Mesenteric fat pad (tissue), 1 donor: ENCODE measurements at regions not wholly inside any gene's neighbourhood (a gene's known extent, or its start where the extent isn't known, plus 50 kb on each side); places are given as distances from the start of the nearest gene placed in this dataset.

Experiments used
- DNase-seq: peaks from one replicate; pipeline ENCODE4 v3.0.0-alpha.2; 2020; ENCODE audit warnings: low spot score
- donor health status: DM: yes; HTN: yes; CAD: no.

DNA sequence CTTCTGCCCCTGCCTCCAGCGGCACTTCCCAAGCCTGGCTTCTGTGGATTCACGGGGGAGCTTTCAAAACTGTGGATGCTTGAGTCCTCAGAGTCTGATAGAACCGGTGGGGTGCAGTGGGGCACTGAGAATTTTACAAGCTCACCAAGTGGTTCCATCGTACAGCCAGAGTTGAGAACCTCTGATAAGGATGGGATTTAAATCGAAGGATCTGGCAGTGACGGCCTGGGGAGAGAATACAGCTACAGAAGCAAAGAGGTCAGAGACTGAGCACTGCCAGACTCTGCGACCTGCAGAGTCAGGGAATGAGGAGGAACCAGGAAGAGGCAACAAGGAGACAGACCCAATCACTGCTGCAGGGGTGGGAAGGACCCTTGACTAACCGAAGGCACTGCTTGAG is 124.6 kb upstream of the BOD1 start:
- DNase-seq = no peak

DNA sequence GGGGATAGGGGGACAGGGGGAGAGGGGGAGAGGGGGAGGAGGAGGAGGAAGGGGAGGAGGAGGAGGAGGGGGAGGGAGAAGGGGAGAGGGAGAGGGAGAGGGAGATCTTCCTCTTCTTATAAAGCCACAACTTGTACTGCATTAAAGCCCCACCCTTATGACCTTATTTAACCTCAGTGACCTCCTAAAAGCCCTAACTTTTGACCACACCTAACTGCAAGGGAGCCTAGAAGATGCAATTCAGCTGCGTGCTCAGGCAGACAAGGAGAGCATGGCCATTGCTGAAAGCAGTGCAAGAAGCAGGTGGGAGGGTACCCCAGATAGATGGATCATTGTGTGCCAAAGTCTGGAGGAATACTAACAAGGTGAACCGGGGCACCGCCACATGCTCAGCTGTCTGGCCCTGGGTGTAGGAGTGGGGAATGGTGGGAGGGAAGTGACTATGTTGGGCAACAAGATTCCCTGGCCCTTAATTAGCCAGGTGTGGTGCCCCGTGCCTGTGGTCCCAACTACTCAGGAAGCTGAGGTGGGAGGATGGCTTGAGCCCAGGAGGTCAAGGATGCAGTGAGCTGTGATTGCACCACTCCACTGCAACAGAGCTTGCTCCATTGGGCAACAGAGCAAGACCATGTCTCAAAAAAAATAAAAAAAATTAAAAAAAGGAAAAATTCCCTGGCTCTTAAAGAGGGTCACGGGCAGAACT is 125.4 kb upstream of the BOD1 start:
- no peak for DNase-seq

DNA sequence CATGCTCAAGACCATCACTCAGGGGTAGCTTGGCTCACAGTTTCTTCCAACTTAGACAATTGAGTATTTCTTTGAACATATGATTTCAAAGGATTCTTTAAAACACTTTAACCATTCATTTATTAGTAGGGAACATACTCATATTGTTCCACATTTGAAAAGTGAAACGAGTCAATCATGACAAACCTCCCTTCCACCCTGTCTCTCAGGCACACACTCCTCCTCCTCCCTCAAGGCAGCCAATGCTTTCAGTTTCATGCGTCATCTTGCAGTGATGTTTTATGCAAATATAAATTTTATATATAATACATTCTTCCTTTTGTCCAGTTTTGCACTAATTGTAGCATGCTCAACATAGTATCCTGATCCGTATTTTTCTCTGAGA is 126.0 kb upstream of the BOD1 start:
- no peak for DNase-seq

DNA sequence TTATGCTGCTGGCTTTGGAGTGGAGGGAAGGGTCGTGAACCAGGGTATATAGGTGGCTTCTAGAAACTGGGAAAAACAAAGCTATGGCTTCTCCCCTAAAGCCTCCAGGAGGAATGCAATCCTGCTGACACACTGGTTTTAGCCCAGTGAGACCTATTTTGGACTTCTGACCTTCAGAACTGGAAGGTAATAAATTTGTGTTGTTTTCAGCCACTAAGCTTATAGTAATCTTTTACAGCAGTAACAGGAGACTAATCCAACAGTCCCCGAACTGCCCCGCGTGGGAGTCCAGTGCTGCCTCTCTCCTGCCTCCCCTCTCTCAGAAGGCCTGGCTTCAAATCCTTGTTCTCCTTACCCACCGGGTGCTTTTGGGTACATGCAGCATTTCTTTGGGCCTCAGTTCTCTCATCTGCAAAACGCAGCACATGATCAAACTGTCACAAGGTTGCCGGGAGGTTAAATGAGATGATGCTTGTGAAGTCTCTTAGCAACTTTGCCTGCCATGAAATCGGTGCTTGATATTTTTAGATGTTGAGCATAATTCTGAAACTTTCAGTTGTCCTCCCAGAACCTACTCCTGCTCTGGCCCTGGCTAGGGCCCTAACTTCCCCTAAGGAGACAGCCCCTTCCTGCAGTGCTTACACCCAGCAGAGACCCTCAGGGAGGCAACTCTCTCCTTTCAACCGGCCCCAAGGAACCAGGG is 127.3 kb upstream of the BOD1 start:
- DNase-seq = no peak

DNA sequence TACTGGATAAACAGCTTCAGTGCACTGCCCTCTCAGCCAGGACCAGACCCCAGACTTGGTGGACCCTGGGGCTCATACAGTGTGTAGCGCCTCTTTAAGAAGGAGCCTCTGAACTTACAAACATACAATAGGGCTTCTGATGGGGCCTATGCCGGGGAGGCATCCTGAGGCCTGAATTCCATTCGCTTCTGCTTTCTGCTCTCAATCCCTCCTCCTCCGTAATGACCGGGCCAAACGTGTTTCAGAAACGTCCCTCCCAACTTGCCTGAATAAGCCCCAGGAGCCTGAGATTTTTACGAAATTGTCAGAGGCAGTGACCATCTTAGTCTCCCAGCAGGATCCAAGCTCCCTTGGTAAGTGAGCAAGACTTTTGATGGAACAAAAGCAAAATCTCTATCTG is 128.1 kb upstream of the BOD1 start:
- no peak for DNase-seq

DNA sequence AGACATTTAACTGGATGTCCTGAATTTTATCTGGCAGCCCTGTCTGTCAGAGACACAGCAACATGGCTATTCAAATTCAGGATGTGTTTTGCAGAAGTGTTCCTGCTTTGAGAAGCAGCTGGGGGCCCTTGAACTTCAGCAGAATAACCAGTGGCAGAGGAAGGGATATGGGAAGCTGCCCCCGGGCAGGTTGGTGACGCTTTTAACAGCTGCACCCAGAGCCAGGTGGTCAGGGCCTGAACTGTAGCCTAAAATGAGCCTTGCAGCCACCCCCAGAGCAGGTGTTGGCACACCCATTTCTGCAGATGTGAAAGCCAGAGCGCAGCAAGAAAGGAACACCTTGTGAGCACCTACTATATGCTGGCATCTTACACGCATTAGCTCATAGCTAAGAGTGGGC is 128.7 kb upstream of the BOD1 start:
- DNase-seq = no peak

DNA sequence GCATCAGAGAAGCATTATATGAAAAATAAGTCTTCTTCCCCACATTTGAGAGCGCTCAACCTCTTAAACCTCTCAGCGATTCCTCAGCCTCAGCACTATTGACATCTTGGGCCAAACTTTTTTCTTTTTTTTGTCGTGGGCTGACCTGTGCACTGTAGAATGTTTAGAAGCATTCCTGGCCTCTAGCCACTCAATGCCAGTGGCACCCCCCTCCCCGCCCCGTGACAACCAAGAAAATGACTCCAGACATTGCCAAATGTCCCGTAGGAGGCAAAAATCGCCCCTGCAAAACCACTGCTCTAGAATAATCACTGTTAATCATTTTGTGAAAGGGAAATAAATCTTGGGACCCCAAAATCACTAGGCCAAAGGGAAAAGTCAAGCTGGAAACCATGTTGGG is 129.1 kb upstream of the BOD1 start:
- DNase-seq = no peak

DNA sequence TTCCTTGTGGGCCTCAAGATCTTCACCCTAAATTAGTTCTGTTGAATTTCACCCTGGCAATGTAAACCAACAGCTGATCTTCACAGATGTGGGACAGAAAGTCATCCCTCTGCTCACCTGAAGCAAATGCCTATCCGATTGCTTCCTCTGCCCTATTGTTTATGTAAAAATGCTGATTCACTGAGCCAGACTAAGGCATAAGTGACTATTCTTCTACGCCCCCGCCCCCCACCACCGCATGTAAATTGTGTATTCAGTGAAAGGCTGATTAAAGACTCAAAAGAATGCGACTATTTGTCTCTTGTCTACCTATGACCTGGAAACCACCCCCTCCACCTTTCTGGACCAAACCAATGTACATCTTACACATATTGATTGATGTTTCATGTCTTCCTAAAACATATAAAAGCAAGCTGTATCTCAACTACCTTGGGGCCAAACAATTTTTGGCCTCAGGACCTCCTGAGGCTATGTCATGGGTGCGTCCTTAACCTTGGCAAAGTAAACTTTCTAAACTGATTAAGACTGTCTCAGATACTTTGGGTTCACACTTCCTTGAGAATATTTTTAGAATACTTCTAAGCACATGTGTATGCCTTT is 129.7 kb upstream of the BOD1 start:
- no peak for DNase-seq

DNA sequence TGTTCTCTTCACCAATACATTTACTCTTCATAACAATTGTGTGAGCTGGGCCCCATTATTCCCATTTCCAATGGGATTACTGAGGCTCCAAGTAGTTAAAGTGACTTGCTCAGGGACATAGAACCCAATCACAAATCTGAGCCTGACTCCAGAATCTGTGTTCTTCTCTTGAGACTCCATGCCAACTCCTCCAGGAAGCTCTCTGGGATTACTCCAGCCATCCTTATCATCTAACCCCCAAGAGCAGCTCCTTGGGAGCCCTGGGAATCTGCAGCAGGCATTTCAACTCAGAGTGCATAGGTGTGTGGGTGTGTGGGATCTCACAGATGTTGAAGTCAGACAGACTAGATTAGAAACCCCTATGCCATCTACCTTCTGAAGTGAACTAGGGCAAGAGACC is 131.4 kb upstream of the BOD1 start:
- no peak for DNase-seq

DNA sequence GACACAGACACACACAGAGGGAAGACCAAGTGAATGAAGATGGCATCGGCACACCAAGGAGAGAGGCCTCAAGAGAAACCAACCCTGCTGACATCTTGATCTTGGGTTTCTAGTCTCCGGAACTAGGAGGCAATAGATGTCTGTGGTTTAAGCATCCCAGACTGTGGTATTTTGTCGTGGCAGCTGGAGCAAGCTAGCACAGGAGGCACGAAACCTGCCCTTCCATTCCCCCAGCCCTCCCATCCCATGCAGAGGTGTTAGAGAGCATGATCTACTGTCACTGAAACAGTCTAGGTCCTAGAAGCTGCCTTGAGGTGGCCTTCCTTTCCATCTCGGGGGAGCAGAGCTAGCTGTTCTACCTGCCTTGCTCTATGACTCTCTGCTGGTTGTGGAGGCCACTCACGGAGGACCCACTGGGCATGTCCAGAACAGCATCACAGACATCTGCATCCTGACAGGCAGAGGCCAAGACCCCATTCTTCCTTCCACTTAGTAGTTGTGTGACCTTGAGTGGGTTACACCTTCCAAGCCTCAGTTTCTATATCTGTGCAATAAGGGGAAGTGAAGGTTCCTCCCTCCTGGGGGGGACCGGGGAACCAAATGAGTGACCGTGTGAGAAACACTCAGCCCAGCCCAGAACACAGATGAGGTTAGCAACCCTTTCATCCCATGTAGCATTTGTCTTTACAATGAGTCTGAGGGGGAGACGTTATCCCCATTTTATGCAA is 134.3 kb upstream of the BOD1 start:
- no peak for DNase-seq

DNA sequence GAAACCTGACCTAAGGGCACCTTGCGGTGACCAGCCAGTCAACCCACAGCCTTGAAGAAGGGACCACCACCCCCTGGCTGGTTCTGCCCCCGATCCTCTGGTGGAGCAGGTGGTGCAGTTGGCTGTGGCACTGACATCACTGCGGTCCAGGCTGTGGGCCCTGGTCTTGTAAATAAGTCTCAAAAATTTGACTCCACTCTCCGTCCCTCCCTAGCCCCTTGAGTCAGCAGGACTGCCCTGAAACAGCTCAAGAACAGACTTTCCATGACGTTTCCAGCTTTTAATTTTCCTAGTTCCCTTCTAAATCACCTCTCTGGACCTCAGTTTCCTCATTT is 134.8 kb upstream of the BOD1 start:
- no peak for DNase-seq

DNA sequence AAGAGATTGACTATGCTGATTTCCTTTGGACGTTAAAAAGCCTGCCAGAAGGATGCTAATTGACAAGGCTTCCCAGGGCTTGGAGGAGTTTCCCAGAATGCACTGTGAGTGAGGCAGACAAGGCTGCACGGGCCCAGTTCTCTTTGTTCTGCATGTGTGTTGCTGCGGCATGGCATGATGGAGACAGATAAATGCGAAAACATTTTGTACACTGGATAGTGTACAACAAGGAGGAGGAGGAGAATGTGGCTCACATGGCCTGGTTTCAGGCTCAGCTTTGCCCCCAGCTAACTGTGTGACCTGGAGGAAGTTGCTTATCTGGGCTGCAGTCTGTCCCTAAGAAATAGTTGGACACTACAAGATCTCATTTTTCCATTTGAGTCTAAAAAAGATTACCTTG is 135.5 kb upstream of the CPEB4 start:
- DNase-seq = no peak

DNA sequence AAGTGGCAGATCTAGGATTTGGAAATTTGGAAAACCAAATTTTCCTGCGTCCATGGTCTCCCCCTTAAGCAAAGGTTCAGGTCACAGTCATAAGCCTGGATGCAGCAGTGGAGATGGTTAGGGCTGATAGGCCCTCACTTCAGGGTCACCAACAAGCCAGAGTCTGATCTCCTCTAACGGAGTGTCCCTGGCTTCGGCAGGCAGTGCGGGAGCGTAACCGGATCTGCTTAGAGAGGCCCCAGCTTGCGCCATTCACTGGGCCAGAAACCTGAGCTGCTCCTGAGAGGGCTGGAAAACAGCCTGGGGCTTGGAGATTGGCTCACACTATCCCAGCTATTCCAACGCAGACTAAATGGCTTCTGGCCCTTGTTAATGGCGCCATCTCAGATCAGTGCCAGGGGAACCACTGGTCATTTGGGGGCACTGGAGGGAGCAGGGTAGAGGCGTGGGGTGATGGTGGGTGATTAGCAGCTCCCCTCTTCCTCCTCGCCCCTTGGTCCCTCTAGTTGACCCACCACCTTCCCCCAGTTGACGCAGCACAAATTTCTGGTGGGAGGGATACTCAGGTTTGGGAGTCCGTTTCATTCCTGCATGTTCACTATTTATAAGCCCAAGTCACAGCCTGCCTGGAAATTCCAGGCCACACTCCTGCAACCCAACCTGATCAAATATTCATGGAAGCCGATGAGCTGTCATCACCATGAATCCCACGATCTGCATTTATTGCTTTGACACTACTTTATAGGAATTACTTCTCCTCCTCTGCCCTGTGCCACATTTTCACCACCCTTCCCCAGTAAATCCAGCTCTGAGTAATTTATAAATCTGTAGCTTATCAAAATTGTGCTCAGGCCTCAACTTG is 134.6 kb upstream of the CPEB4 start:
- DNase-seq = no peak

DNA sequence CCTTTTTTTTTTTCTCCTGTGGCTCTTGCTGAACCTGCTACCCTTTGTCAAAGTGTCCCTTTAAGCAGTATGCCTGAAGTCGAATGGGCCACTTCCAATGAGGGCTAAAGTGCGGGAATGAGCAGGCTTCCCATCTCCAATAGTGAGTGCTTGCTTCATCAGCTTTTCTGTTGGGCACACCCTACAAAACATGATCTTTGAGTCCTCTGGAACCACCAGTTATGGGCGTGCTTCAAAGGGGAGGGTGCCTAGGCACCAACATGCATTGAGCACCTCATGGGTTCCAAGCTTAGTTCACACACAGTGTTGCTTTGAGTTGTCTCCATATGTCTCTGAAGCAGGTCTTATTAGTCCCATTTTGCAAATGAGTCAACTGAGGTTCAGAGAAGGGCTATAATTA is 132.8 kb upstream of the CPEB4 start:
- no peak for DNase-seq

DNA sequence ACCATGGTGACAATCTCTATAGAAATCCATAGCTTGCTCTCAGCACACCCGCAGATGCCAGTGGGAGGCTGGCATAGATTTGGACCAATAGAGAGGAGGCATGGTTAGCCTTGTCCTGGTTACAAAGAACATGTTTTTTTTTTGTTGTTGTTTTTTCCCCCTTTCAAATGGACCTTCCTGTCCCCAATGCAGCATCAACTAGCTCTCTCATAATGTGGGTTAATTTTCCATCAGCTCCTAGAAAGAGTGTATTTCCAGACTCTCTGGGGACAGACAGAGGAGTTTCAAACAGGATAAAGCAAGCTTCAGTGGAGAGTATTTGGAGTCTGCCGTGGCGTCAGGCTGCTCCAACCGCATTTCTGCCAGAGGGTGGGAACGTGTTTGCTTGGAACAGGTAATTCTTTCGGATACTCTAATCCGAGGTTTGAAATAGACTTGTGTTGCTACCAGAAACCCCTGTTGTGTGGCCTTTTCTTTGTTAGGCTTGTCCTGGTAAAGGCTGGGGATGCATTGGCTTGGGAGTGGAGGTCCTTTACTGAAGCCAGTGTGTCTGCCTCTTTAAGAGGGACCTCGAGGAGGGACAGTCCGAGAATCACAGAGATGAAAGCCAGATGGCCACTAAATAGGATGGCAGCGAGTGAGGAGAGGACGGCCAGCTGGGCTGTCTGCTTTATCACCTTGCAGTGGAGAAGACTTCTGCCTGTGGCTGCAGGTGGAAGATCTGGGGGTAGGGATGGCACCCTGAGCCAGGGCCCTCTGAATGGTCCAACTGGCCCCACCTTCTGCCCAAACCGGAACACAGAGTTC is 130.5 kb upstream of the CPEB4 start:
- no peak for DNase-seq

DNA sequence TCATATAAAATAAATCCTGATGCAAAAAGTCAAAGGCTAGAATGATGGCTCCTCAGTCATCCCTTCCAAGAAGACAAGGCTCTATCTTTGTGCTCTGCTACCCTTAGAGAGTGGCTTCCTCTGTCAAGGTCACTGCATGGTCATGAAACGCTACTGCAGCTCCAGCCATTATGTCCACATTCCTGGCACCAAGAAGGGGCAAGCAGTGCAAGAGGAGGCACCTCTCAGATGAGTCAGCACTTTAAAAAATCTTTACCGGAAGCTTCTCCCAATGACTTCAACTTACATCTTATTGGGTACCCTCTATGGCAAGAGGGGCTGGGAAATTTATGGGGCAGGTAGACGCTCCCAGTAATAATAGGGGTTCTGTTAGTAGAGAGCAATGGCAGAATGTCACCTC is 129.5 kb upstream of the CPEB4 start:
- DNase-seq = no peak

DNA sequence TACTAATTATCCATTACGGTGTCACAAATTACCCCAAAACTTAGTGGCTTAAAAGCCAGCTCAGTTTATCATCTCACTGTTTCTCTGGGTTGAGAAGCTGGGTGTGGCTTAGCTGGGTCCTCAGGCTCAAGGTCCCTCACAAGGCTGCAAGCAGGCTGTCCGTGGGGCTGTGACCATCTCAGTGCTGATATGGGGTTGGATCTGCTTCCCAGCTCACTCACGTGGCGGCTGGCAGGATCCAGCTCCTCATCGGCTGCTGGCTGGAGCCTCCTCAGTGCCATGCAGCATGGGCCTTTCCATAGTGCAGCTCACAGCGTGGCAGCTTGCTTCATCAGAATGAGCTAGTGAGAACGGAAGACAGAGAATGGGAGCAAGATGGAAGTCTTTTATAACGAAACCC is 128.5 kb upstream of the CPEB4 start:
- DNase-seq = no peak

DNA sequence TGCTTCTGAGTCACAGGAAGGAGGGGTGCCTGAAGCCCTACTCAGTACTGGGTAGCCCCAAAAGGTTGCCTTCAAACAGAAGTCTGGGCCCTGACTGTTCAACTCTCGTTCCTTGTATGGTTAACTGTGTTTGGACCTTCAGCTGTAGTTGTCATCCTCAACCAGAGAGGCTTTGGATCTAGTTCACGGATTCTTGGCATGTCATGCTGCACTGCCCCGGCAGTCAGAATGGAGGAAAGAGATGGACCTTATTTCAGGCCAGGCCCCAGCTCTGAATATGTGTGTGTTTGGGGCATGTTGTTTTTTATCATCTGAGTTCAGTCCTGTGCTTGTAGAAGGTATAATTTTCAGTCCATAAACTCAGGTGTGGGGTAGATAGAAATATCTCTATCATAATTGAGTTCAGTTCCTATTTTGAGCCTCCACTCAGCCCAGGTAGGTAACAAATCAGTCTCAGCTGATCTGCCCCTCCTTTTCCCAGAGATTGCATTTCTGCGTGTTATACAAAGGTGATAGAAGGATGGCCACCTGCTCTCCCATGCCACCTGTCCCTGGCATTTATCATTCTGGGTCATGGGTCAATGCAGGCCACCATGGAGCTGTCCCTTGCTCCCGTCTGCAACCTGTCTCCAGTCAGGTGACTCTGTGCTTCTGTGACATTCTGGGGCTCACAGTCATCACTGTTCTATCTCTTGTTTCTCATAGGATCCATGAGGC is 127.5 kb upstream of the CPEB4 start:
- DNase-seq = no peak

DNA sequence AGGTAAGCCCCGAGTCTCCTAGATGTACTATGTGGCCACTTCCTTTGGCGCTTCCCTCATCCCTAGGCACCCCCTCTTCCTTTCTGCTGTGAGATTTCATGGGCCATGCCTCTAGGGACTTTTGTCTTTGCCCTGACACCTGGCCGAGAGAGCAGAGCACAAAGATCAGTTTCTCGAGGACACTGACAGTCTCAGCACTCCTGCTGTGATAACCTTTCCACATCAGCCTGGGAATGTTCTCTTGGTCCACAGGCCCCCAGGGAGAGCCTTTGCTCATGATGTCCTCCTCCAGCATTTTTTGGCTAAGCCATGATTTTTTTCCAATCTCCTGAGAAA is 127.0 kb upstream of the CPEB4 start:
- no peak for DNase-seq

DNA sequence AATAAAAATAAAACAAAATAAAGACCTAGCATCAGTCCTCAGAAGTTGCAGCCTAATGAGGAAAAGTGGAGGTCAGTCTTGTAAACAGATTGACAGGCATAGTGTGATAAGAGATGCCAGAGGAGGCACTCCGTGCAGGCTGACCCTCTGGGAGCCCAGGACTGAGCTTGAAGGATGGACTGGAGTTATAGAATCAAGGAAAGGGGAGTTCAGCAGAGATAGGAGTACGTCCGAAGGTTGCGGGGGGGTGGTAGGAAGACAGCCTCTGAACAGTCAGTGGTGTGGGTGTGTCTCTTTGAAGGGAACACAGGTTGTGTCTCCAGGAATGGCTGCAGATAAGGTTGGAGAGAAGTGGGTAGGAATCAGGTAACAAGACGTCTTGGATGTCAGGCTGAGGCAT is 126.1 kb upstream of the CPEB4 start:
- DNase-seq = no peak
